Fibroblast of lung (primary cell): ENCODE measurements at regions not wholly inside any gene's neighbourhood (a gene's known extent, or its start where the extent isn't known, plus 50 kb on each side); places are given as distances from the start of the nearest gene placed in this dataset.

Experiments
- DNase-seq, 2 donors: peaks; one replicate each; pipeline versions ENCODE4 v3.0.0 to v3.0.0-alpha.2; 2010; ENCODE audit warnings: low read depth in 2 of 2
- H2AFZ ChIP-seq: 2 replicates; pipeline ENCODE4 v1.5.1; 2012; ENCODE audit warnings: low read length, control low read depth, inconsistent platforms
- H3K27ac ChIP-seq: 2 replicates; pipeline ENCODE4 v1.5.1; 2011; ENCODE audit warnings: low read length, control low read depth; ENCODE audit not compliant: insufficient read depth
- H3K27me3 ChIP-seq: 2 replicates; pipeline ENCODE4 v1.5.1; 2011; ENCODE audit warnings: mild to moderate bottlenecking, low read length; ENCODE audit not compliant: control insufficient read depth, insufficient read depth
- H3K36me3 ChIP-seq: 2 replicates; pipeline ENCODE4 v1.5.1; 2011; ENCODE audit warnings: low read length; ENCODE audit not compliant: control insufficient read depth, insufficient read depth
- H3K4me1 ChIP-seq: 2 replicates; pipeline ENCODE4 v1.5.1; 2011; ENCODE audit warnings: low read length; ENCODE audit not compliant: control insufficient read depth, insufficient read depth; ENCODE audit errors: extremely low read depth
- H3K4me2 ChIP-seq: 2 replicates; pipeline ENCODE4 v1.5.1; 2011; ENCODE audit warnings: low read length, control low read depth; ENCODE audit not compliant: insufficient read depth; ENCODE audit errors: extremely low read depth
- H3K4me3 ChIP-seq, 4 experiments: fragments of 200-600 bp in 1 of 4; sonication (generic) in 1 of 4; replicated peaks in 1 of 4; 2 replicates each; pipeline ENCODE4 v1.5.1; 2011 to 2016; ENCODE audit warnings: low read length in 4 of 4, low read depth in 3 of 4, mild to moderate bottlenecking in 3 of 4, control low read depth in 2 of 4, inconsistent platforms in 1 of 4, mixed read lengths in 1 of 4; ENCODE audit not compliant: insufficient read depth in 1 of 4; ENCODE audit errors: control extremely low read depth in 1 of 4
- H3K79me2 ChIP-seq: 2 replicates; pipeline ENCODE4 v1.5.1; 2012; ENCODE audit warnings: mild to moderate bottlenecking, low read length, inconsistent platforms; ENCODE audit not compliant: control insufficient read depth, insufficient read depth
- H3K9ac ChIP-seq: 2 replicates; pipeline ENCODE4 v1.5.1; 2011; ENCODE audit warnings: mild to moderate bottlenecking, low read length, control low read depth; ENCODE audit not compliant: insufficient read depth
- H3K9me3 ChIP-seq: 2 replicates; pipeline ENCODE4 v1.5.1; 2012; ENCODE audit warnings: low read depth, low read length; ENCODE audit not compliant: control insufficient read depth, insufficient read depth
- H4K20me1 ChIP-seq: 2 replicates; pipeline ENCODE4 v1.5.1; 2011; ENCODE audit warnings: low read length; ENCODE audit not compliant: control insufficient read depth, insufficient read depth; ENCODE audit errors: extremely low read depth
- EZH2 ChIP-seq: IDR thresholded peaks from 2 replicates; pipeline ENCODE4 v1.5.1; 2012; ENCODE audit warnings: low read length, control low read depth, mild to moderate bottlenecking; ENCODE audit errors: missing control alignments
- TF ChIP-seq, protein P1 (sequence below), 2 donors: IDR thresholded peaks in 1 of 2; conservative IDR thresholded peaks in 1 of 2; 1 replicate in 1 of 2; 2 replicates in 1 of 2; pipeline ENCODE4 v1.5.1; 2011 to 2012; ENCODE audit warnings: low read length in 2 of 2, control low read depth in 1 of 2, inconsistent platforms in 1 of 2, low read depth in 1 of 2, mild to moderate bottlenecking in 1 of 2

DNA sequence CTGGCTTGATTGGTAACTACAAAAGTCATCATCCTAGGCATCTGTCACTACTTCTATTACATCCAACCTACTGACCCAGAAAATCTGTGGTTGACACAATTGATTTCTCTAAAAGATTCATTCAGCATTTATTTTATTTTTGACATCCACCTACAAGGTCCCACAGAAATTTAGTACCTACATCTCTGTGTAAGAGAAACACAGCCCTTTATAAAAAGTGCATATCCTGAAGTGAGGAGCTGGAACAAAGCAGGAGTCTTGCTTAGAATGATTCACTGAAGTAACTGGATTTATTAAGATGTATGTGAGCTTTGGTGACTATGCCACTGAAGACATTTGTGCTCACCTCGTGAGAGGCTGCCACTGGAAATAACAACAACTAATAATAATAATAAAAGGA, 391.0 kb downstream of the GPAT3 start:
- Histone ChIP-seq H3K9ac (no peak overlapping the region), H3K27me3 (no peaks in the 10 kb centered on the region), H3K9me3 (no peaks in the 10 kb centered on the region), H2AFZ (no peak overlapping the region), H3K4me2 (no peak overlapping the region), H4K20me1 (no peaks in the 10 kb centered on the region), H3K36me3 (no peaks in the 10 kb centered on the region), H3K4me1 (no peaks in the 10 kb centered on the region), H3K4me3 (no peak overlapping the region), H3K27ac (no peak overlapping the region), H3K79me2 (no peaks in the 10 kb centered on the region)
- no peak for DNase-seq
- TF ChIP-seq, protein P1, sequence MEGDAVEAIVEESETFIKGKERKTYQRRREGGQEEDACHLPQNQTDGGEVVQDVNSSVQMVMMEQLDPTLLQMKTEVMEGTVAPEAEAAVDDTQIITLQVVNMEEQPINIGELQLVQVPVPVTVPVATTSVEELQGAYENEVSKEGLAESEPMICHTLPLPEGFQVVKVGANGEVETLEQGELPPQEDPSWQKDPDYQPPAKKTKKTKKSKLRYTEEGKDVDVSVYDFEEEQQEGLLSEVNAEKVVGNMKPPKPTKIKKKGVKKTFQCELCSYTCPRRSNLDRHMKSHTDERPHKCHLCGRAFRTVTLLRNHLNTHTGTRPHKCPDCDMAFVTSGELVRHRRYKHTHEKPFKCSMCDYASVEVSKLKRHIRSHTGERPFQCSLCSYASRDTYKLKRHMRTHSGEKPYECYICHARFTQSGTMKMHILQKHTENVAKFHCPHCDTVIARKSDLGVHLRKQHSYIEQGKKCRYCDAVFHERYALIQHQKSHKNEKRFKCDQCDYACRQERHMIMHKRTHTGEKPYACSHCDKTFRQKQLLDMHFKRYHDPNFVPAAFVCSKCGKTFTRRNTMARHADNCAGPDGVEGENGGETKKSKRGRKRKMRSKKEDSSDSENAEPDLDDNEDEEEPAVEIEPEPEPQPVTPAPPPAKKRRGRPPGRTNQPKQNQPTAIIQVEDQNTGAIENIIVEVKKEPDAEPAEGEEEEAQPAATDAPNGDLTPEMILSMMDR (conservative IDR thresholded peaks at IDR 0.05 in 1 of 2, IDR thresholded peaks at IDR 0.05 in 1 of 2; ENCODE audit: low read depth in 1 of 2, low read length in 2 of 2) = no peak
- TF ChIP-seq EZH2 = no peak

DNA sequence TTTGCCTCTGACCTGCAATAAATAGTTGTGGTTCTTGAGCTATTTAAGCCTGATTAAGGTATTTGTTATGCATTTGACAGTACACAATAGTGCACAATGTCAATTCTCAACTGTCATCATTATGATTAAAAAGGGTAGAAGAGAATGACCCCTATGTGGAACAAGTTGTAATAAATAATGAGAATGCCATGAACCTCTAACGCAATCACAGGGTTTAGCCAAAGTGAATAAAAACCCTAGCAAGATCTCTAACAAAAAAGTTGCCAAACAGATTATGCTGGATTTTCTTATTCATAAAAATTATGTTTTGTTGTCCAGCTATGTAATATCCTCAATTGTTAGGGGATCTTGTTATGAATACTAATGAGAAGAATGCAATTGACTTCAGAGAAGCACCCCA, 387.4 kb downstream of the GPAT3 start:
- no peak for TF ChIP-seq EZH2
- TF ChIP-seq, protein P1 (conservative IDR thresholded peaks at IDR 0.05 in 1 of 2, IDR thresholded peaks at IDR 0.05 in 1 of 2; ENCODE audit: low read depth in 1 of 2, low read length in 2 of 2) = no peak
- DNase-seq = no peak

DNA sequence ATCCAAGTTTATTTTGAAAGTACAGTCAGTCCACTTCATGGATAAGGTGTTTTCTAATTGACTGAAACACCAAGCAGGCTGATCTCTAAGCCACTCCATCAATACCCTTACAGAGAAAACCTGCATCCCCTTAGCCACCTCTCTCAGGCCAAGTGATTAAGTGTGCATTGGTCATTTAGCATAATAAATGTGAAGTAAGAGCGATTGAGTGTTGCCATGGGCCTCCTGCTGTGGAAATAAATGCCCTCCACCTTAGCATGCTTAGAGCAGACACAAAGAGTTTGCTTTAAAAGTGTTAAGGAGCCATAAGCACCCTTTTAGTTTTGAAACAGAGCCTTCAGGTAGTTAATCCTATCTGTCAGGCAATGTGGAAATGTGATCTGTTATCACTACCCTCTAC, 386.5 kb downstream of the GPAT3 start:
- no peaks in the 10 kb centered on the region for H3K36me3 ChIP-seq
- no peak overlapping the region for H2AFZ ChIP-seq
- H3K4me3 ChIP-seq = no peak overlapping the region
- no peaks in the 10 kb centered on the region for H3K9me3 ChIP-seq
- H3K4me2 ChIP-seq = no peak overlapping the region
- H3K9ac ChIP-seq = no peak overlapping the region
- no peak for TF ChIP-seq EZH2
- TF ChIP-seq, protein P1 (conservative IDR thresholded peaks at IDR 0.05 in 1 of 2, IDR thresholded peaks at IDR 0.05 in 1 of 2; ENCODE audit: low read depth in 1 of 2, low read length in 2 of 2) = no peak
- no peak for DNase-seq
- no peak overlapping the region for H3K27ac ChIP-seq
- no peaks in the 10 kb centered on the region for H3K79me2 ChIP-seq
- H3K4me1 ChIP-seq = no peaks in the 10 kb centered on the region
- H4K20me1 ChIP-seq = no peaks in the 10 kb centered on the region
- H3K27me3 ChIP-seq = no peaks in the 10 kb centered on the region

More for the DNA sequence above, 387.4 kb downstream of the GPAT3 start:
- no peaks in the 10 kb centered on the region for H4K20me1 ChIP-seq
- no peak overlapping the region for H3K9ac ChIP-seq
- H3K27ac ChIP-seq = no peak overlapping the region
- H3K79me2 ChIP-seq = no peaks in the 10 kb centered on the region
- no peaks in the 10 kb centered on the region for H3K9me3 ChIP-seq
- no peaks in the 10 kb centered on the region for H3K36me3 ChIP-seq
- no peaks in the 10 kb centered on the region for H3K27me3 ChIP-seq
- H3K4me2 ChIP-seq = no peak overlapping the region
- H3K4me3 ChIP-seq = no peak overlapping the region
- H3K4me1 ChIP-seq = no peaks in the 10 kb centered on the region
- no peak overlapping the region for H2AFZ ChIP-seq
